ENCODE measurements at regions not wholly inside any gene's neighbourhood (a gene's known extent, or its start where the extent isn't known, plus 50 kb on each side); places are given as distances from the start of the nearest gene placed in this dataset.

GRCh38 chr4:38366456-38366855 lies 297.5 kb upstream of the KLF3 start:
- no peak overlapping the region for H3K4me3 ChIP-seq (ENCODE audit: low read depth, low read length)
- DNase-seq (ENCODE audit: low read depth), result peak; percentile 3
- TF ChIP-seq CTCF (IDR thresholded peaks at IDR 0.05; ENCODE audit: insufficient read depth, low read depth, low read length, missing control alignments), result no peak

GRCh38 chr4:38366997-38367396 lies 297.0 kb upstream of the KLF3 start:
- no peak for TF ChIP-seq CTCF (IDR thresholded peaks at IDR 0.05; ENCODE audit: insufficient read depth, low read depth, low read length, missing control alignments)
- DNase-seq (ENCODE audit: low read depth), result no peak
- H3K4me3 ChIP-seq (ENCODE audit: low read depth, low read length), result no peak overlapping the region

GRCh38 chr4:38367642-38368174 lies 296.3 kb upstream of the KLF3 start:
- TF ChIP-seq CTCF (IDR thresholded peaks at IDR 0.05; ENCODE audit: insufficient read depth, low read depth, low read length, missing control alignments), result no peak
- no peak for DNase-seq (ENCODE audit: low read depth)
- no peak overlapping the region for H3K4me3 ChIP-seq (ENCODE audit: low read depth, low read length)

- TF ChIP-seq CTCF (IDR thresholded peaks at IDR 0.05; ENCODE audit: insufficient read depth, low read depth, low read length, missing control alignments), result no peak
- DNase-seq (ENCODE audit: low read depth), result no peak
- H3K4me3 ChIP-seq (ENCODE audit: low read depth, low read length), result no peak overlapping the region
Measured at GRCh38 chr4:38368613-38369012, 295.4 kb upstream of the KLF3 start.

GRCh38 chr4:38371391-38371851 lies 292.6 kb upstream of the KLF3 start:
- no peak for DNase-seq (ENCODE audit: low read depth)
- TF ChIP-seq CTCF (IDR thresholded peaks at IDR 0.05; ENCODE audit: insufficient read depth, low read depth, low read length, missing control alignments), result no peak
- H3K4me3 ChIP-seq (ENCODE audit: low read depth, low read length), result no peak overlapping the region

GRCh38 chr4:38373375-38373774 lies 290.6 kb upstream of the KLF3 start:
- no peak overlapping the region for H3K4me3 ChIP-seq (ENCODE audit: low read depth, low read length)
- TF ChIP-seq CTCF (IDR thresholded peaks at IDR 0.05; ENCODE audit: insufficient read depth, low read depth, low read length, missing control alignments), result no peak
- DNase-seq (ENCODE audit: low read depth), result no peak

GRCh38 chr4:38377195-38377594 lies 286.8 kb upstream of the KLF3 start:
- no peak overlapping the region for H3K4me3 ChIP-seq (ENCODE audit: low read depth, low read length)
- TF ChIP-seq CTCF (IDR thresholded peaks at IDR 0.05; ENCODE audit: insufficient read depth, low read depth, low read length, missing control alignments), result no peak
- no peak for DNase-seq (ENCODE audit: low read depth)
